HepG2 (cell line): ENCODE measurements at regions not wholly inside any gene's neighbourhood (a gene's known extent, or its start where the extent isn't known, plus 50 kb on each side); places are given as distances from the start of the nearest gene placed in this dataset.

Source experiments
- ATAC-seq: fragments of 200-7000 bp; cut with Tn5 transposase; 3 replicates; pipeline ENCODE4 v1.9.1; 2020; ENCODE audit warnings: mild to moderate bottlenecking, moderate library complexity
- BruUV-seq: library from RNA; stranded (reverse); fragments of 400-500 nt; replicated peaks from 2 replicates; lab custom pipeline; 2021; lab: Mats Ljungman, UMichigan
- CTCF ChIA-PET: fragments of 300-600 bp; formaldehyde crosslinking; extraction: SDS; loops from one replicate; lab custom pipeline; 2021; ENCODE audit warnings: low total read pairs, inconsistent platforms, low intra/inter-chr PET ratio; lab: Yijun Ruan, JAX
- POLR2A ChIA-PET: fragments of 350-600 bp; sonication (Branson Sonifier 250); formaldehyde crosslinking; loops from one replicate; lab custom pipeline; 2020; ENCODE audit warnings: antibody characterized with exemption, inconsistent platforms; lab: Yijun Ruan, JAX
- DNase-seq: peaks from one replicate; pipeline ENCODE4 v3.0.0-alpha.2; 2015; ENCODE audit warnings: low spot score
- FAIRE-seq: peaks from 3 replicates; lab custom pipeline; 2011; peaks lifted over from hg19 to GRCh38; lab: Jason Lieb, UNC
- H2AFZ ChIP-seq: one replicate; pipeline ENCODE4 v1.6.1; 2011; ENCODE audit warnings: low read length, inconsistent platforms
- H3K27ac ChIP-seq: fragments of 300-600 bp; 3 replicates; pipeline ENCODE4 v1.8.0; 2011; ENCODE audit warnings: mixed run types, mild to moderate bottlenecking, mixed read lengths, low read length, inconsistent platforms; ENCODE audit not compliant: insufficient read depth; ENCODE audit errors: extremely low read length
- H3K27me3 ChIP-seq, 2 experiments: fragments of 200-600 bp in 1 of 2; 2 replicates in 1 of 2; 3 replicates in 1 of 2; pipeline versions ENCODE4 v1.6.0 to v1.8.0; 2011; ENCODE audit warnings: low read length in 2 of 2, mild to moderate bottlenecking in 2 of 2, moderate library complexity in 2 of 2, inconsistent platforms in 1 of 2; ENCODE audit not compliant: insufficient read depth in 2 of 2, control insufficient read depth in 1 of 2
- H3K36me3 ChIP-seq, 2 experiments: fragments of 200-600 bp in 1 of 2; replicated peaks in 1 of 2; 2 replicates in 1 of 2; 3 replicates in 1 of 2; pipeline versions ENCODE4 v1.5.1 to v1.8.0; 2011; ENCODE audit warnings: low read length in 2 of 2, inconsistent platforms in 1 of 2; ENCODE audit not compliant: insufficient read depth in 2 of 2, control insufficient read depth in 1 of 2
- H3K4me1 ChIP-seq: 2 replicates; pipeline ENCODE4 v1.5.1; 2012; ENCODE audit warnings: low read length, inconsistent platforms; ENCODE audit not compliant: insufficient read depth
- H3K4me2 ChIP-seq: 2 replicates; pipeline ENCODE4 v1.6.0; 2011; ENCODE audit warnings: low read depth, low read length, inconsistent platforms
- H3K4me3 ChIP-seq, 3 experiments: fragments of 200-600 bp in 1 of 3; sonication (generic), shearing (Covaris generic) in 1 of 3; replicated peaks in 1 of 3; 2 replicates each; pipeline ENCODE4 v1.5.1; 2011 to 2016; ENCODE audit warnings: low read length in 3 of 3, inconsistent platforms in 2 of 3, low read depth in 2 of 3, mild to moderate bottlenecking in 2 of 3, control low read depth in 1 of 3, mixed read lengths in 1 of 3; ENCODE audit not compliant: insufficient read depth in 1 of 3
- H3K79me2 ChIP-seq: one replicate; pipeline ENCODE4 v1.6.1; 2011; ENCODE audit warnings: low read length, inconsistent platforms; ENCODE audit not compliant: insufficient read depth
- H3K9ac ChIP-seq: 2 replicates; pipeline ENCODE4 v1.6.0; 2011; ENCODE audit warnings: mild to moderate bottlenecking, low read depth, low read length, inconsistent platforms; ENCODE audit not compliant: insufficient read depth
- H3K9me3 ChIP-seq: 2 replicates; pipeline ENCODE4 v1.5.1; 2012; ENCODE audit warnings: mild to moderate bottlenecking, low read length
- H4K20me1 ChIP-seq: 2 replicates; pipeline ENCODE4 v1.6.0; 2011; ENCODE audit warnings: inconsistent platforms, mild to moderate bottlenecking, low read length, moderate library complexity; ENCODE audit not compliant: insufficient read depth
- ATAD3A ChIP-seq: sonication (generic); formaldehyde crosslinking; IDR thresholded peaks from 2 replicates; pipeline ENCODE4 v1.4.0; 2020; ENCODE audit warnings: missing genetic modification reagents
- CREB1 ChIP-seq, 2 experiments: fragments of 450-650 bp in 1 of 2; IDR thresholded peaks; 2 replicates each; pipeline ENCODE4 v1.6.1; 2016 to 2017; ENCODE audit warnings: control low read depth in 1 of 2, mild to moderate bottlenecking in 1 of 2, missing compliant biosample characterization in 1 of 2, missing genetic modification characterization in 1 of 2
- CREM ChIP-seq, 2 experiments: sonication (generic) in 1 of 2; formaldehyde crosslinking in 1 of 2; IDR thresholded peaks; 2 replicates each; pipeline versions ENCODE4 v1.4.0 to v1.6.1; 2016 to 2020; ENCODE audit warnings: antibody characterized with exemption in 1 of 2, mild to moderate bottlenecking in 1 of 2, missing genetic modification reagents in 1 of 2
- DNMT3B ChIP-seq: conservative IDR thresholded peaks from 2 replicates; pipeline ENCODE4 v1.6.1; 2016; ENCODE audit warnings: missing biosample characterization, control low read depth
- DRAP1 ChIP-seq: IDR thresholded peaks from 2 replicates; pipeline ENCODE4 v1.6.1; 2016; ENCODE audit warnings: missing genetic modification reagents, missing compliant biosample characterization
- POGZ ChIP-seq: sonication (generic); formaldehyde crosslinking; IDR thresholded peaks from 2 replicates; pipeline ENCODE4 v1.4.0; 2020; ENCODE audit warnings: mild to moderate bottlenecking, missing genetic modification reagents
- PREB ChIP-seq: sonication (generic); formaldehyde crosslinking; IDR thresholded peaks from 2 replicates; pipeline ENCODE4 v1.4.0; 2020; ENCODE audit warnings: missing genetic modification reagents
- STAG1 ChIP-seq: sonication (generic); formaldehyde crosslinking; IDR thresholded peaks from 2 replicates; pipeline ENCODE4 v1.4.0; 2020; ENCODE audit warnings: missing genetic modification reagents
- ZFP62 ChIP-seq: sonication (generic); formaldehyde crosslinking; IDR thresholded peaks from 2 replicates; pipeline ENCODE4 v1.4.0; 2020; ENCODE audit warnings: missing genetic modification reagents
- ZNF629 ChIP-seq: sonication (generic); formaldehyde crosslinking; conservative IDR thresholded peaks from 2 replicates; pipeline ENCODE4 v1.5.0; 2020; ENCODE audit warnings: missing genetic modification reagents
- ZNF784 ChIP-seq: sonication (generic); formaldehyde crosslinking; IDR thresholded peaks from 2 replicates; pipeline ENCODE4 v1.5.1; 2020; ENCODE audit warnings: missing genetic modification reagents, mild to moderate bottlenecking, borderline replicate concordance
- ZNF841 ChIP-seq: sonication (generic); formaldehyde crosslinking; IDR thresholded peaks from 2 replicates; pipeline ENCODE4 v1.8.1; 2023; ENCODE audit warnings: missing genetic modification reagents, borderline replicate concordance
- ZXDC ChIP-seq: sonication (generic); formaldehyde crosslinking; IDR thresholded peaks from 2 replicates; pipeline ENCODE4 v1.5.0; 2020; ENCODE audit warnings: mild to moderate bottlenecking, missing genetic modification reagents
- WGBS: methylation state at CpG from one replicate; pipeline ENCODE4 v1.1.6; 2017; ENCODE audit warnings: low lambda C conversion rate; 5-methylcytosine and 5-hydroxymethylcytosine counted together
- in situ Hi-C: cut with HindIII; loops from 2 replicates; pipeline ENCODE4 v1.10.0; 2017; ENCODE audit warnings: low pct_unique_long_range_greater_than_20kb; ENCODE audit not compliant: extremely low pct_ligation_motif_present
- intact Hi-C: fragments of 100-400 bp; cut with micrococcal nuclease; formaldehyde crosslinking; loops from one replicate; pipeline ENCODE4 v1.10.0; 2022; ENCODE audit not compliant: unreplicated experiment

GRCh38 chr6:7034055-7034454 is 73.7 kb upstream of the RREB1 start (continued):
- no peak for TF ChIP-seq PREB (CRISPR knock-in tag)
- no peak for TF ChIP-seq POGZ (CRISPR knock-in tag)
- TF ChIP-seq DNMT3B (CRISPR knock-in tag): no peak
- TF ChIP-seq DRAP1 (CRISPR knock-in tag): no peak
- TF ChIP-seq ZNF841 (CRISPR knock-in tag): no peak
- no peak for TF ChIP-seq ATAD3A
- no peak for TF ChIP-seq ZXDC (CRISPR knock-in tag)
- TF ChIP-seq STAG1 (CRISPR knock-in tag): no peak

GRCh38 chr6:7035837-7036249 is 71.9 kb upstream of the RREB1 start:
- DNase-seq: no peak
- Histone ChIP-seq H3K27ac (no peak overlapping the region), H4K20me1 (no peaks in the 10 kb centered on the region), H3K4me3 (no peak overlapping the region), H3K27me3 (peaks cover 0 to 2% of the 10 kb centered on the region in 2 experiments; a peak in 1 of 5 replicates), H3K9ac (no peak overlapping the region), H3K79me2 (no peaks in the 10 kb centered on the region), H3K9me3 (no peaks in the 10 kb centered on the region), H2AFZ (no peak overlapping the region), H3K4me1 (no peaks in the 10 kb centered on the region), H3K36me3 (no peaks in the 10 kb centered on the region), H3K4me2 (no peak overlapping the region)
- FAIRE-seq: no peak
- CTCF ChIA-PET: no interaction called here
- 56% methylated on average over 2 of the region's 2 CpGs for WGBS
- ATAC-seq: no peak
- TF ChIP-seq CREB1 (IDR thresholded peaks at IDR 0.05) (no peak), CREB1 (CRISPR knock-in tag; IDR thresholded peaks at IDR 0.05) (no peak), CREM (IDR thresholded peaks at IDR 0.05) (no peak), CREM (CRISPR knock-in tag; IDR thresholded peaks at IDR 0.05) (no peak), ZFP62 (CRISPR knock-in tag) (no peak), ZNF784 (CRISPR knock-in tag) (no peak), ZNF629 (CRISPR knock-in tag) (peak; percentile 56; the same call in 1 of the 2 replicates)
- POLR2A ChIA-PET: no interaction called here
- no TSS peak for BruUV-seq
- in situ Hi-C loops: no loop called here
- intact Hi-C loops: no loop called here
